HEK293T (cell line): ENCODE measurements at regions not wholly inside any gene's neighbourhood (a gene's known extent, or its start where the extent isn't known, plus 50 kb on each side); places are given as distances from the start of the nearest gene placed in this dataset.
"Not testable (repeated sequence)": the region's sequence is repeated elsewhere in the genome, so short reads cannot be mapped to it uniquely, and the experiment has no call there.

ENCODE experiments used
- CTCF ChIA-PET: fragments of 350-600 bp; formaldehyde crosslinking; extraction: SDS; loops from one replicate; lab custom pipeline; 2021; ENCODE audit warnings: antibody characterized with exemption, inconsistent platforms; lab: Yijun Ruan, JAX
- POLR2A ChIA-PET: fragments of 350-600 bp; formaldehyde crosslinking; extraction: SDS; loops from one replicate; lab custom pipeline; 2020; ENCODE audit warnings: antibody characterized with exemption, inconsistent platforms; lab: Yijun Ruan, JAX
- DNase-seq: peaks from one replicate; pipeline ENCODE4 v3.0.0; 2012; ENCODE audit warnings: mixed read lengths; ENCODE audit errors: extremely low spot score
- ARNT ChIP-seq: fragments of 450-650 bp; IDR thresholded peaks from 2 replicates; pipeline ENCODE4 v1.6.1; 2017; ENCODE audit warnings: mild to moderate bottlenecking
- BHLHE40 ChIP-seq: fragments of 450-650 bp; IDR thresholded peaks from 2 replicates; pipeline ENCODE4 v1.6.1; 2016; ENCODE audit warnings: mild to moderate bottlenecking, moderate library complexity, borderline replicate concordance
- CTBP1 ChIP-seq: fragments of 450-650 bp; IDR thresholded peaks from 2 replicates; pipeline ENCODE4 v1.6.1; 2016; ENCODE audit warnings: borderline replicate concordance
- ELF4 ChIP-seq: fragments of 450-650 bp; IDR thresholded peaks from 2 replicates; pipeline ENCODE4 v1.6.1; 2017; ENCODE audit warnings: antibody characterized with exemption
- FOXA1 ChIP-seq: fragments of 450-650 bp; IDR thresholded peaks from 2 replicates; pipeline ENCODE4 v1.6.1; 2016; ENCODE audit warnings: mild to moderate bottlenecking
- FOXK2 ChIP-seq: fragments of 450-650 bp; IDR thresholded peaks from 2 replicates; pipeline ENCODE4 v1.6.1; 2016; ENCODE audit warnings: mild to moderate bottlenecking
- FOXM1 ChIP-seq: fragments of 450-650 bp; IDR thresholded peaks from 2 replicates; pipeline ENCODE4 v1.6.1; 2017; ENCODE audit warnings: mild to moderate bottlenecking, borderline replicate concordance
- HDGF ChIP-seq: fragments of 450-650 bp; IDR thresholded peaks from 2 replicates; pipeline ENCODE4 v1.6.1; 2017; ENCODE audit warnings: antibody characterized with exemption, borderline replicate concordance
- L3MBTL2 ChIP-seq: fragments of 450-650 bp; conservative IDR thresholded peaks from 2 replicates; pipeline ENCODE4 v1.6.1; 2016; ENCODE audit warnings: mild to moderate bottlenecking
- LEF1 ChIP-seq: fragments of 450-650 bp; IDR thresholded peaks from 2 replicates; pipeline ENCODE4 v1.6.1; 2017; ENCODE audit warnings: mild to moderate bottlenecking, borderline replicate concordance
- NFRKB ChIP-seq: fragments of 450-650 bp; IDR thresholded peaks from 2 replicates; pipeline ENCODE4 v1.6.1; 2016; ENCODE audit warnings: mild to moderate bottlenecking, moderate library complexity
- PKNOX1 ChIP-seq: fragments of 450-650 bp; IDR thresholded peaks from 2 replicates; pipeline ENCODE4 v1.6.1; 2016
- SP1 ChIP-seq: fragments of 450-650 bp; IDR thresholded peaks from 2 replicates; pipeline ENCODE4 v1.6.1; 2017
- SUZ12 ChIP-seq: fragments of 450-650 bp; IDR thresholded peaks from 2 replicates; pipeline ENCODE4 v1.6.1; 2016; ENCODE audit warnings: mild to moderate bottlenecking
- TARDBP ChIP-seq: fragments of 450-650 bp; IDR thresholded peaks from 2 replicates; pipeline ENCODE4 v1.6.1; 2016
- ZNF384 ChIP-seq: fragments of 450-650 bp; IDR thresholded peaks from 2 replicates; pipeline ENCODE4 v1.6.1; 2016

GRCh38 chr5:174457141-174457678 lies 267.2 kb upstream of the MSX2 start:
- ChIA-PET POLR2A (interaction anchor here (0.7 kb wide), 1 partner anchor 139 kb away, joined by 3 read pairs; no protein-coding TSS in a partner anchor), CTCF (interaction anchor here (1.3 kb wide), 1 partner anchor 38 kb away, joined by 4 read pairs; no protein-coding TSS in a partner anchor)
- no peak for DNase-seq
- TF ChIP-seq ELF4: no peak
- no peak for TF ChIP-seq FOXA1
- TF ChIP-seq HDGF: no peak
- no peak for TF ChIP-seq NFRKB
- TF ChIP-seq PKNOX1: no peak

GRCh38 chr5:174459071-174459702 lies 265.2 kb upstream of the MSX2 start:
- DNase-seq: no peak
- ChIA-PET CTCF (no interaction called here), POLR2A (no interaction called here)
- no peak for TF ChIP-seq ZNF384

GRCh38 chr5:174459832-174460448 lies 264.4 kb upstream of the MSX2 start:
- ChIA-PET CTCF (no interaction called here), POLR2A (no interaction called here)
- no peak for DNase-seq
- TF ChIP-seq LEF1 (no peak), BHLHE40 (no peak), SP1 (no peak), PKNOX1 (no peak), HDGF (no peak), FOXM1 (no peak), L3MBTL2 (no peak), CTBP1 (no peak), NFRKB (no peak), SUZ12 (no peak), ELF4 (no peak)

GRCh38 chr5:174462129-174462528 lies 262.3 kb upstream of the MSX2 start:
- POLR2A ChIA-PET: no interaction called here
- TF ChIP-seq PKNOX1 (no peak), TARDBP (no peak), NFRKB (no peak), CTBP1 (no peak), FOXM1 (no peak), HDGF (no peak), SP1 (no peak), BHLHE40 (no peak), ZNF384 (no peak), L3MBTL2 (no peak), ELF4 (no peak), SUZ12 (no peak), FOXA1 (no peak)
- DNase-seq: no peak
- CTCF ChIA-PET: no interaction called here

- DNase-seq: no peak
- no peak for TF ChIP-seq L3MBTL2
- POLR2A ChIA-PET: no interaction called here
- CTCF ChIA-PET: interaction anchor here (0.6 to 1.2 kb wide), 5 partner anchors 30 to 51 kb away, joined by 3 read pairs; no protein-coding TSS in a partner anchor
Measured at GRCh38 chr5:174464504-174465165, 259.7 kb upstream of the MSX2 start.

- DNase-seq, POLR2A ChIA-PET, CTCF ChIA-PET: not testable (repeated sequence)
Measured at GRCh38 chr5:174471528-174471927, 252.9 kb upstream of the MSX2 start.

- TF ChIP-seq L3MBTL2 (no peak), TARDBP (no peak), SP1 (no peak), CTBP1 (no peak), LEF1 (no peak), FOXM1 (no peak), HDGF (no peak), FOXK2 (no peak), PKNOX1 (no peak), ELF4 (no peak), NFRKB (no peak), ARNT (no peak), ZNF384 (no peak)
- DNase-seq: no peak
- CTCF ChIA-PET: no interaction called here
- POLR2A ChIA-PET: no interaction called here
Measured at GRCh38 chr5:174472956-174473355, 251.4 kb upstream of the MSX2 start.

GRCh38 chr5:174476001-174476400 lies 248.4 kb upstream of the MSX2 start:
- POLR2A ChIA-PET, DNase-seq, CTCF ChIA-PET: not testable (repeated sequence)
